SK-N-SH treated with all-trans-retinoic acid at 6 μM for 48 hours (cell line): ENCODE measurements at regions not wholly inside any gene's neighbourhood (a gene's known extent, or its start where the extent isn't known, plus 50 kb on each side); places are given as distances from the start of the nearest gene placed in this dataset.

Experiments used
- CREB5 ChIP-seq: fragments of 250-450 bp; sonication (Bioruptor Pico); IDR thresholded peaks from 2 replicates; pipeline ENCODE4 v1.5.1; 2020; ENCODE audit warnings: low read depth, mild to moderate bottlenecking, moderate library complexity
- OSR1 ChIP-seq: fragments of 250-450 bp; sonication (Bioruptor Pico); IDR thresholded peaks from 2 replicates; pipeline ENCODE4 v1.8.0; 2022; ENCODE audit warnings: moderate library complexity, mild to moderate bottlenecking, inconsistent platforms
- RARB ChIP-seq: fragments of 250-450 bp; sonication (Bioruptor Pico); IDR thresholded peaks from 2 replicates; pipeline ENCODE4 v1.8.0; 2021; ENCODE audit warnings: mild to moderate bottlenecking, moderate library complexity
- ZFP3 ChIP-seq: fragments of 250-450 bp; sonication (Bioruptor Pico); IDR thresholded peaks from 2 replicates; pipeline ENCODE4 v1.5.0; 2020; ENCODE audit warnings: mild to moderate bottlenecking, moderate library complexity
- ZNF565 ChIP-seq: fragments of 450-650 bp; formaldehyde crosslinking; conservative IDR thresholded peaks from 2 replicates; pipeline ENCODE4 v1.5.0; 2020; ENCODE audit warnings: low read depth, mild to moderate bottlenecking, moderate library complexity
- ZNF8 ChIP-seq: fragments of 450-650 bp; formaldehyde crosslinking; IDR thresholded peaks from 2 replicates; pipeline ENCODE4 v1.5.0; 2020; ENCODE audit warnings: mild to moderate bottlenecking, moderate library complexity

GRCh38 chr12:60529723-60530122 lies 933.9 kb downstream of the SLC16A7 start:
- TF ChIP-seq ZNF8 (CRISPR knock-in tag) (no peak), ZNF565 (CRISPR knock-in tag) (no peak), OSR1 (CRISPR knock-in tag) (no peak), CREB5 (CRISPR knock-in tag) (no peak), RARB (no peak), ZFP3 (CRISPR knock-in tag) (no peak)
